GM23248 (cell line): ENCODE measurements at regions not wholly inside any gene's neighbourhood (a gene's known extent, or its start where the extent isn't known, plus 50 kb on each side); places are given as distances from the start of the nearest gene placed in this dataset.
A peak's percentile ranks its signal among the peaks of the same experiment; 100 is the strongest.

Experiments
- DNase-seq: peaks from one replicate; pipeline ENCODE4 v3.0.0-alpha.2; 2015
- H2AFZ ChIP-seq: fragments of 200-600 bp; sonication (generic); 2 replicates; pipeline ENCODE4 v1.6.1; 2016; ENCODE audit warnings: antibody characterized with exemption
- H3F3A ChIP-seq: fragments of 200-600 bp; sonication (generic); 2 replicates; pipeline ENCODE4 v1.6.1; 2016; ENCODE audit warnings: mild to moderate bottlenecking, antibody characterized with exemption, mixed run types; ENCODE audit not compliant: insufficient read depth
- H3K27ac ChIP-seq: fragments of 200-600 bp; sonication (generic); 2 replicates; pipeline ENCODE4 v1.5.1; 2016; ENCODE audit warnings: mild to moderate bottlenecking
- H3K27me3 ChIP-seq: fragments of 200-600 bp; sonication (generic); replicated peaks from 2 replicates; pipeline ENCODE4 v1.6.1; 2016; ENCODE audit warnings: mild to moderate bottlenecking; ENCODE audit not compliant: insufficient read depth
- H3K36me3 ChIP-seq: fragments of 200-600 bp; sonication (generic); 2 replicates; pipeline ENCODE4 v1.6.1; 2016; ENCODE audit warnings: low read depth, mild to moderate bottlenecking
- H3K4me1 ChIP-seq: fragments of 200-600 bp; sonication (generic); 2 replicates; pipeline ENCODE4 v1.6.1; 2016; ENCODE audit warnings: mild to moderate bottlenecking; ENCODE audit not compliant: insufficient read depth
- H3K4me2 ChIP-seq: fragments of 200-600 bp; sonication (generic); one replicate; pipeline ENCODE4 v1.6.1; 2016; ENCODE audit warnings: mild to moderate bottlenecking; ENCODE audit not compliant: unreplicated experiment
- H3K4me3 ChIP-seq: fragments of 200-600 bp; sonication (generic); 2 replicates; pipeline ENCODE4 v1.5.1; 2016; ENCODE audit warnings: mild to moderate bottlenecking
- H3K79me2 ChIP-seq: fragments of 200-600 bp; sonication (generic); 2 replicates; pipeline ENCODE4 v1.6.1; 2016; ENCODE audit warnings: mild to moderate bottlenecking; ENCODE audit not compliant: insufficient read depth
- H3K9ac ChIP-seq: fragments of 200-600 bp; sonication (generic); 2 replicates; pipeline ENCODE4 v1.6.1; 2016; ENCODE audit warnings: mild to moderate bottlenecking
- H3K9me2 ChIP-seq: fragments of 200-600 bp; sonication (generic); 2 replicates; pipeline ENCODE4 v1.6.1; 2016; ENCODE audit warnings: mixed run types, mild to moderate bottlenecking, moderate library complexity; ENCODE audit not compliant: insufficient read depth
- H3K9me3 ChIP-seq: fragments of 200-600 bp; sonication (generic); one replicate; pipeline ENCODE4 v1.6.1; 2017; ENCODE audit warnings: low read depth
- H4K20me1 ChIP-seq: fragments of 200-600 bp; sonication (generic); 2 replicates; pipeline ENCODE4 v1.6.0; 2016; ENCODE audit not compliant: insufficient read depth
- EZH2 ChIP-seq: fragments of 200-600 bp; sonication (generic); IDR thresholded peaks from 2 replicates; pipeline ENCODE4 v1.6.1; 2018; ENCODE audit warnings: antibody characterized with exemption, mild to moderate bottlenecking; ENCODE audit not compliant: insufficient read depth, poor library complexity, severe bottlenecking
- EZH2phosphoT487 ChIP-seq: fragments of 200-600 bp; sonication (generic); IDR thresholded peaks from 2 replicates; pipeline ENCODE4 v1.6.1; 2018; ENCODE audit warnings: antibody characterized with exemption, moderate library complexity, mild to moderate bottlenecking, low read depth; ENCODE audit not compliant: insufficient read depth
- WGBS, 2 experiments: methylation state at CpG; one replicate each; pipeline ENCODE4 v1.1.6; 2015 to 2017; ENCODE audit warnings: low lambda C conversion rate in 2 of 2, low coverage in 1 of 2; ENCODE audit errors: missing lambda C conversion rate in 2 of 2; 5-methylcytosine and 5-hydroxymethylcytosine counted together
- in situ Hi-C: fragments of 300-500 bp; cut with MboI; formaldehyde crosslinking; loops from 2 replicates; pipeline ENCODE4 v1.15.0; 2020

- in situ Hi-C loops, result loop anchor here (5.0 to 10.0 kb wide), 3 partner anchors 463 to 1325 kb away; partner anchors contain the start of gene HOXA10
- Histone ChIP-seq H3K27ac (peak overlapping the region; percentile 95), H3K27me3 (no peaks in the 10 kb centered on the region), H3K9ac (peak overlapping the region; percentile 72), H3K4me2 (peak overlapping the region; percentile 85), H3K4me3 (peak overlapping the region; percentile 63), H3K9me2 (no peaks in the 10 kb centered on the region), H4K20me1 (no peaks in the 10 kb centered on the region), H3F3A (peaks cover 64% of the 10 kb centered on the region), H3K36me3 (no peaks in the 10 kb centered on the region), H3K79me2 (no peaks in the 10 kb centered on the region), H3K9me3 (no peaks in the 10 kb centered on the region), H2AFZ (peak overlapping the region; percentile 90), H3K4me1 (peaks cover 80% of the 10 kb centered on the region)
- TF ChIP-seq EZH2 (no peak), EZH2phosphoT487 (no peak)
- no peak for DNase-seq
These were observed 301.8 kb upstream of the NFE2L3 start for GRCh38 chr7:25850216-25850615.

GRCh38 chr7:25850735-25851134 lies 301.3 kb upstream of the NFE2L3 start:
- Histone ChIP-seq H3F3A (peaks cover 67% of the 10 kb centered on the region), H3K9ac (peak overlapping the region; percentile 72; the same call in 1 of the 2 replicates), H3K79me2 (peaks cover 4% of the 10 kb centered on the region; the same call in 1 of the 2 replicates), H3K27ac (peak overlapping the region; percentile 95; the same call in 1 of the 2 replicates), H3K9me2 (no peaks in the 10 kb centered on the region), H3K4me1 (peaks cover 83% of the 10 kb centered on the region), H4K20me1 (no peaks in the 10 kb centered on the region), H3K4me3 (0 out of 2 replicates have a peak overlapping the region, but pooled peaks have one; percentile 63), H3K9me3 (no peaks in the 10 kb centered on the region), H2AFZ (0 out of 2 replicates have a peak overlapping the region, but pooled peaks have one; percentile 90), H3K4me2 (peak overlapping the region; percentile 85), H3K36me3 (no peaks in the 10 kb centered on the region), H3K27me3 (no peaks in the 10 kb centered on the region)
- in situ Hi-C loops, result loop anchor here (5.0 to 10.0 kb wide), 3 partner anchors 463 to 1324 kb away; partner anchors contain the start of gene HOXA10
- DNase-seq, result no peak
- WGBS, 2 experiments, result 39 to 43% methylated on average over 8 of the region's 8 CpGs
- no peak for TF ChIP-seq EZH2phosphoT487
- no peak for TF ChIP-seq EZH2

- Histone ChIP-seq H3K79me2 (peaks cover 6% of the 10 kb centered on the region; the same call in 1 of the 2 replicates), H3K27ac (no peak overlapping the region), H3K36me3 (no peaks in the 10 kb centered on the region), H3K9me2 (no peaks in the 10 kb centered on the region), H3K4me3 (peak overlapping the region; percentile 64), H4K20me1 (no peaks in the 10 kb centered on the region), H3F3A (peaks cover 72% of the 10 kb centered on the region), H3K27me3 (no peaks in the 10 kb centered on the region), H3K9ac (peak overlapping the region; percentile 77), H3K4me2 (peak overlapping the region; percentile 81), H2AFZ (peak overlapping the region; percentile 81), H3K9me3 (no peaks in the 10 kb centered on the region), H3K4me1 (peaks cover 82% of the 10 kb centered on the region)
- TF ChIP-seq EZH2 (no peak), EZH2phosphoT487 (no peak)
- DNase-seq, result peak; percentile 91
- 31 to 33% methylated on average over 33 of the region's 33 CpGs for WGBS, 2 experiments
- in situ Hi-C loops, result loop anchor here (5.0 to 10.0 kb wide), 3 partner anchors 464 to 1323 kb away; partner anchors contain the start of gene HOXA10
These were observed 300.4 kb upstream of the NFE2L3 start for GRCh38 chr7:25851332-25852210.

- Histone ChIP-seq H3K4me1 (peaks cover 74% of the 10 kb centered on the region), H4K20me1 (no peaks in the 10 kb centered on the region), H3F3A (peaks cover 64% of the 10 kb centered on the region), H3K36me3 (no peaks in the 10 kb centered on the region), H3K9ac (peak overlapping the region; percentile 77), H3K9me3 (no peaks in the 10 kb centered on the region), H3K9me2 (no peaks in the 10 kb centered on the region), H3K4me2 (peak overlapping the region; percentile 81), H3K27ac (no peak overlapping the region), H3K27me3 (no peaks in the 10 kb centered on the region), H3K79me2 (peaks cover 6% of the 10 kb centered on the region; the same call in 1 of the 2 replicates), H2AFZ (peak overlapping the region; percentile 81), H3K4me3 (peak overlapping the region; percentile 64)
- 10 to 13% methylated on average over 21 to 62 of the region's 70 CpGs for WGBS, 2 experiments
- in situ Hi-C loops, result loop anchor here (5.0 to 10.0 kb wide), 3 partner anchors 465 to 1322 kb away; partner anchors contain the start of gene HOXA10
- TF ChIP-seq EZH2phosphoT487, result no peak
- no peak for TF ChIP-seq EZH2
- DNase-seq, result peak; percentile 66
These were observed 299.6 kb upstream of the NFE2L3 start for GRCh38 chr7:25852211-25852938.
